ENCODE measurements at regions not wholly inside any gene's neighbourhood (a gene's known extent, or its start where the extent isn't known, plus 50 kb on each side); places are given as distances from the start of the nearest gene placed in this dataset.

DNA sequence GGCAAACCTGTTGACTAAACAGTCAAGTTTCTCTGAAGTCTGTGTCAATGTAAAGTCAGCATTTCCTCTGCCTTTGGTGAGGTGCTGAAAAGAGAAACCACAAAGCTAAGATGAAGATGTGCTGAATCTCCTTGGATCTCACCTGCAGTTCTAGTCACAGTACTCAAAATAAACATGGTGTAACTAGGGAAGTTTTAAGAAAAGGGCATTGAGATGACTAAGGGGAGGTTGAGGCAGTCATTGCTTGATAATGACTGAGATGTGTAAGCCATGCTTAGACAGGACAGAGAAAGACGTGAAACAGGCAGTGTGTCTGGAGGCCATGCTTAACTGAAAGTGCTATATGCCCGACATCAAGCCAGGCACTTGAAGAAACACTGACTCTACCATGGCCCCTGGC, 1010.0 kb upstream of the CELF4 start:
- no peaks in the 10 kb centered on the region for H3K9me3 ChIP-seq
- WGBS = 93% methylated on average over 2 of the region's 2 CpGs
- H3K36me3 ChIP-seq = no peaks in the 10 kb centered on the region
- H3K27me3 ChIP-seq = no peaks in the 10 kb centered on the region
- DNase-seq (ENCODE audit: low spot score in 2 of 2) = no peak
- H3K4me3 ChIP-seq = no peak overlapping the region
- TF ChIP-seq, protein P1, sequence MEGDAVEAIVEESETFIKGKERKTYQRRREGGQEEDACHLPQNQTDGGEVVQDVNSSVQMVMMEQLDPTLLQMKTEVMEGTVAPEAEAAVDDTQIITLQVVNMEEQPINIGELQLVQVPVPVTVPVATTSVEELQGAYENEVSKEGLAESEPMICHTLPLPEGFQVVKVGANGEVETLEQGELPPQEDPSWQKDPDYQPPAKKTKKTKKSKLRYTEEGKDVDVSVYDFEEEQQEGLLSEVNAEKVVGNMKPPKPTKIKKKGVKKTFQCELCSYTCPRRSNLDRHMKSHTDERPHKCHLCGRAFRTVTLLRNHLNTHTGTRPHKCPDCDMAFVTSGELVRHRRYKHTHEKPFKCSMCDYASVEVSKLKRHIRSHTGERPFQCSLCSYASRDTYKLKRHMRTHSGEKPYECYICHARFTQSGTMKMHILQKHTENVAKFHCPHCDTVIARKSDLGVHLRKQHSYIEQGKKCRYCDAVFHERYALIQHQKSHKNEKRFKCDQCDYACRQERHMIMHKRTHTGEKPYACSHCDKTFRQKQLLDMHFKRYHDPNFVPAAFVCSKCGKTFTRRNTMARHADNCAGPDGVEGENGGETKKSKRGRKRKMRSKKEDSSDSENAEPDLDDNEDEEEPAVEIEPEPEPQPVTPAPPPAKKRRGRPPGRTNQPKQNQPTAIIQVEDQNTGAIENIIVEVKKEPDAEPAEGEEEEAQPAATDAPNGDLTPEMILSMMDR (IDR thresholded peaks at IDR 0.05) = no peak
- H3K27ac ChIP-seq = no peak overlapping the region
- no peaks in the 10 kb centered on the region for H3K4me1 ChIP-seq

DNA sequence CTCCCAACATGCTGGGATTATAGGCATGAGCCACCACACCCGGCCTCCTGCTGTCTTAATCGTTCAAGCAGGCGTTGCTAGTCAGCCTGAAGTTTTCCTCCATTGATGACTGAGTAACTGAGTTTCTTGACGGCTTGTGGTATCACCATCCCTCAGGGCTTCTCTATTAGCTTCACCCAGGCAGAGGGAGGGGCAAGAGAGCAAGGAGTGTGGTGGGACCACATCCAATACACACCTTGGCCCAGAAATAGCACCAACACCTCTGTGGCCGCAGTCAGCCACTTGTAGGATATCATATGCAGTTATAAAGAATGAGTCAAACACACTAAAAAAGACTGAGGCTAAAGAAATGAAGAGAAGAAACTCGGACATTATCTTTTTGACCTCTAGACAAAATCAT, 1009.4 kb upstream of the CELF4 start:
- H3K27me3 ChIP-seq = no peaks in the 10 kb centered on the region
- TF ChIP-seq EP300 (IDR thresholded peaks at IDR 0.05) = no peak
- TF ChIP-seq POLR2A (IDR thresholded peaks at IDR 0.05) = no peak
- TF ChIP-seq, protein P1 (IDR thresholded peaks at IDR 0.05) = no peak
- no peak for TF ChIP-seq POLR2AphosphoS5 (IDR thresholded peaks at IDR 0.05)
- DNase-seq (ENCODE audit: low spot score in 2 of 2) = no peak
- no peaks in the 10 kb centered on the region for H3K36me3 ChIP-seq
- H3K4me3 ChIP-seq = no peak overlapping the region
- WGBS = 85% methylated on average over 6 of the region's 6 CpGs
- no peaks in the 10 kb centered on the region for H3K9me3 ChIP-seq
- no peaks in the 10 kb centered on the region for H3K4me1 ChIP-seq
- H3K27ac ChIP-seq = no peak overlapping the region

DNA sequence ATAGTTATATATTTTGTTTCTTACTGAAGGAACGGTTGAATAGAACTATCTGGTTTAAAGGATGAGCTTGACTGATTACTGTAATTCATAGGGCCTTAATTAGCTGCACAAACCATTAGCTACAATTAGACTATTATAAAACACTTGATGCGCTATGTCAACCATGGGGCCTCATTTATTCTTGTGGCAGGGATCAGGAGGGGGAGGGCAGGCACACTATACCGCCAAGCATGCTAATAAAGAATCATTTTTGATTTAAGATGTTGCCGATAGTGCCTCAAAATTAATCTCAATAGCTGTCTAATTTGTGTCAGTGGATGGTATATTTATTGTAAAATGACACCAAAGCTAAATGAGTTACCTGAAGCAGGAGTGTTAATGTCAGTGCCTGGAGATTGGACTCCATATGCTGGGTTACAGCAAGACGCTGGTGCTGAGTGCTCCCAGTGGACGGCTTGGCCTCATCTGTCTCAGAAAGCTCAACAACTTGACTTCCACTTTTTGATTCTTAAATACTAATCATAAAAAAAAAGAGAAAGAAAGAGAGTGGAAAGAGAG, 1007.0 kb upstream of the CELF4 start:
- Histone ChIP-seq H3K27me3 (no peaks in the 10 kb centered on the region), H3K27ac (no peak overlapping the region), H3K4me1 (no peaks in the 10 kb centered on the region), H3K9me3 (no peaks in the 10 kb centered on the region), H3K36me3 (no peaks in the 10 kb centered on the region), H3K4me3 (no peak overlapping the region)
- TF ChIP-seq EP300 (IDR thresholded peaks at IDR 0.05) (no peak), POLR2AphosphoS5 (IDR thresholded peaks at IDR 0.05) (no peak), POLR2A (IDR thresholded peaks at IDR 0.05) (no peak)
- TF ChIP-seq, protein P1 (IDR thresholded peaks at IDR 0.05) = no peak
- DNase-seq (ENCODE audit: low spot score in 2 of 2) = no peak
- 94% methylated on average over 6 of the region's 6 CpGs for WGBS

DNA sequence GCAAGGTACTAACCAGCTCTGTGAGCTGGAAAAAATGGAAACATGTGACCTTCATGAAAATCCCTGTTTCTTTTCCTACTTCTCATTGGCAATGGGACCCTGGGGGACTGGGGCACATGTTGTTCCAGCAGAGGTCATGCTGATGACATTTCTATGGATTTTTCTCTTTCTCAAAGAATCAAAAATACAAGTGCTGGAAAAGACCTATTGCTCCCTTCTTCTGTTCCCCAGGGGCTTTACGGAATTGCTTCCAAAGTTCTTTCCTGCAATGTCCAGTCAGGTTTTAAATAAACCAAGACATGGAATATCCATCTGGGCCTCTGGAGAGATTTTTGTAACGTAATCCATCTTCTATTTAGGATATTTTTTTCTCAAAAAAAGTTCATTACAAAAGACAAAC, 1006.1 kb upstream of the CELF4 start:
- Histone ChIP-seq H3K27me3 (no peaks in the 10 kb centered on the region), H3K9me3 (no peaks in the 10 kb centered on the region), H3K4me1 (no peaks in the 10 kb centered on the region), H3K36me3 (no peaks in the 10 kb centered on the region), H3K27ac (no peak overlapping the region), H3K4me3 (no peak overlapping the region)
- TF ChIP-seq, protein P1 (IDR thresholded peaks at IDR 0.05) = no peak
- TF ChIP-seq EP300 (IDR thresholded peaks at IDR 0.05) (no peak), POLR2A (IDR thresholded peaks at IDR 0.05) (no peak), POLR2AphosphoS5 (IDR thresholded peaks at IDR 0.05) (no peak)
- WGBS = 40% methylated on average over 2 of the region's 2 CpGs
- no peak for DNase-seq (ENCODE audit: low spot score in 2 of 2)

DNA sequence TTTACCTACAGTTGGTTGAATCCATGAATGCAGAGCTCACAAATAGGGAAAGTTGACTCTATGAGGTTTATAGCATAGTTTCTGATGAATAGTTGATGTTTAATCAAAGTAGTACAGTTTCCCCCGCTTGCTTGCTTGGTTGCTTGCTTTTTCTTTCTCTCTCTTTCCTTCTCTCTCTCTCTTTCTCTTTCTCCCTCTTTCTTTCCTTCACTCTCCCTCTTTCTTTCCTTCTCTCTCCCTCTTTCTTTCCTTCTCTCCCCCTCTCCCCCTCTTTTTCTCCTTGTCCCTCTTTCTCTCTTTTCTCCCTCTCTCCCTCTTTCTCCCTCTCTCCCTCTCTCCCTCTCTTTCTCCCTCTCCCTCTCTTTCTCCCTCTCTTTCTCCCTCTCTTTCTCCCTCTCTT, 999.9 kb upstream of the CELF4 start:
- TF ChIP-seq POLR2A (IDR thresholded peaks at IDR 0.05) = no peak
- TF ChIP-seq POLR2AphosphoS5 (IDR thresholded peaks at IDR 0.05) = no peak
- TF ChIP-seq, protein P1 (IDR thresholded peaks at IDR 0.05) = no peak
- TF ChIP-seq EP300 (IDR thresholded peaks at IDR 0.05) = no peak
- Histone ChIP-seq H3K4me1 (no peaks in the 10 kb centered on the region), H3K36me3 (no peaks in the 10 kb centered on the region), H3K27me3 (no peaks in the 10 kb centered on the region), H3K27ac (no peak overlapping the region), H3K9me3 (no peaks in the 10 kb centered on the region), H3K4me3 (no peak overlapping the region)
- no peak for DNase-seq (ENCODE audit: low spot score in 2 of 2)
- 91% methylated on average over 1 of the region's 1 CpG for WGBS
